Suprapubic skin (tissue), 3 donors: ENCODE measurements at regions not wholly inside any gene's neighbourhood (a gene's known extent, or its start where the extent isn't known, plus 50 kb on each side); places are given as distances from the start of the nearest gene placed in this dataset.

Experiments
- EP300 ChIP-seq: sonication (generic); formaldehyde crosslinking; IDR thresholded peaks from one replicate; pipeline ENCODE4 v1.6.1; 2017; ENCODE audit warnings: antibody characterized with exemption
- POLR2A ChIP-seq, 2 donors: fragments of 450-650 bp; IDR thresholded peaks; one replicate each; pipeline ENCODE4 v1.6.1; 2017; ENCODE audit warnings: antibody characterized with exemption in 2 of 2, mild to moderate bottlenecking in 2 of 2, moderate library complexity in 2 of 2
- TF ChIP-seq, protein P1 (sequence below), 2 donors: fragments of 200-600 bp in 1 of 2; fragments of 450-650 bp in 1 of 2; sonication (generic) in 1 of 2; IDR thresholded peaks; one replicate each; pipeline ENCODE4 v1.5.1; 2016 to 2019; ENCODE audit warnings: antibody characterized with exemption in 2 of 2, mild to moderate bottlenecking in 1 of 2, moderate library complexity in 1 of 2

DNA sequence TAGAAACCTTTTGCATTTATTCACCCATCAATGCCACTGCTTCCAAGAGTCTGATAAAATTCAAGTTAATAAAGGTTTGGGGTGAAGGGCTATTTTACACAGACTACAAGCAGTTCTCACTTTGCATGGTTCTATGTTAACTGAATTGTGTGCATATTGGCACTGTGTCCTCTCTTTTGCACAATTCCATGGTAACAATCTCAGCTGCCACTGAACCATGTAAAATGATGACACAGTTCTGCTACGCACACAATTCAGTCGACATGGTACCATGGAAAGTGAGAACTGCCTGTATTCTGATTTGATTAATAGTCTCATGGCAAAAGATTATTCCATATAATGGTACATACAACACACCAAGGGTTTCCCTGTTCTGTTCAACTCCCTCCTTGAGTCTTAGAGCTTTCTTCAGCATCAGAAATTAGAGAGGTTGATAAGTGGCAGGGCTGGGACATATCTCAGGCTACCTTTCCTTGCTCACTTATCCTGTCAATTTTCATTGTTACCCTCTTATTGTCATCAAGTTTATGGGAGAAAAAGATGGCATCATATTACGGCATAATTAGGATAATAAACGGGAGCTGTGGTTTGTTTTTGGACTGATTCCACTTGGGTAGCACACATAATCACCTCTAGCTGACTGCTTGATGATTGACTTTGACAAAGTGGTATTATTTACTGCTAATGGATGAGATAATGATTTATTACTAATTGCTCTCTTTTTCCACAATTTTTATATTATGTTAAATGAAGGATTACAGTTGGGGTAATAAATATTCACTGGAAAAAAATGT lies 139.3 kb upstream of the CREB1 start:
- TF ChIP-seq, protein P1, sequence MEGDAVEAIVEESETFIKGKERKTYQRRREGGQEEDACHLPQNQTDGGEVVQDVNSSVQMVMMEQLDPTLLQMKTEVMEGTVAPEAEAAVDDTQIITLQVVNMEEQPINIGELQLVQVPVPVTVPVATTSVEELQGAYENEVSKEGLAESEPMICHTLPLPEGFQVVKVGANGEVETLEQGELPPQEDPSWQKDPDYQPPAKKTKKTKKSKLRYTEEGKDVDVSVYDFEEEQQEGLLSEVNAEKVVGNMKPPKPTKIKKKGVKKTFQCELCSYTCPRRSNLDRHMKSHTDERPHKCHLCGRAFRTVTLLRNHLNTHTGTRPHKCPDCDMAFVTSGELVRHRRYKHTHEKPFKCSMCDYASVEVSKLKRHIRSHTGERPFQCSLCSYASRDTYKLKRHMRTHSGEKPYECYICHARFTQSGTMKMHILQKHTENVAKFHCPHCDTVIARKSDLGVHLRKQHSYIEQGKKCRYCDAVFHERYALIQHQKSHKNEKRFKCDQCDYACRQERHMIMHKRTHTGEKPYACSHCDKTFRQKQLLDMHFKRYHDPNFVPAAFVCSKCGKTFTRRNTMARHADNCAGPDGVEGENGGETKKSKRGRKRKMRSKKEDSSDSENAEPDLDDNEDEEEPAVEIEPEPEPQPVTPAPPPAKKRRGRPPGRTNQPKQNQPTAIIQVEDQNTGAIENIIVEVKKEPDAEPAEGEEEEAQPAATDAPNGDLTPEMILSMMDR (IDR thresholded peaks at IDR 0.05) = no peak
- TF ChIP-seq EP300 (no peak), POLR2A (IDR thresholded peaks at IDR 0.05) (no peak)
